H1 (cell line): ENCODE measurements at regions not wholly inside any gene's neighbourhood (a gene's known extent, or its start where the extent isn't known, plus 50 kb on each side); places are given as distances from the start of the nearest gene placed in this dataset.

Source experiments
- CTCF ChIA-PET: fragments of 300-600 bp; sonication (Branson Sonifier 250); formaldehyde crosslinking; loops from one replicate; lab custom pipeline; 2021; ENCODE audit not compliant: partially characterized antibody; lab: Charles Lee
- POLR2A ChIA-PET: fragments of 300-600 bp; sonication (Branson Sonifier 250); formaldehyde crosslinking; loops from one replicate; lab custom pipeline; 2021; ENCODE audit warnings: inconsistent platforms; ENCODE audit not compliant: partially characterized antibody; lab: Charles Lee
- DNase-seq, 2 experiments: peaks; one replicate each; pipeline versions ENCODE4 v3.0.0 to v3.0.0-alpha.2; 2010 to 2022; ENCODE audit warnings: low spot score in 2 of 2, low read depth in 1 of 2, mixed read lengths in 1 of 2
- FAIRE-seq: peaks from 2 replicates; lab custom pipeline; 2011; peaks lifted over from hg19 to GRCh38; lab: Jason Lieb, UNC
- H2AFZ ChIP-seq: 2 replicates; pipeline ENCODE4 v1.8.1; 2012; ENCODE audit warnings: low read length, inconsistent platforms
- H2AK5ac ChIP-seq: 2 replicates; pipeline ENCODE4 v1.6.1; 2013; ENCODE audit warnings: low read depth, low read length
- H2BK120ac ChIP-seq: replicated peaks from 2 replicates; pipeline ENCODE3; 2013; ENCODE audit warnings: low read depth, low read length, inconsistent platforms
- H2BK12ac ChIP-seq: 2 replicates; pipeline ENCODE4 v1.6.1; 2013; ENCODE audit warnings: low read depth, low read length
- H2BK15ac ChIP-seq: 2 replicates; pipeline ENCODE4 v1.6.1; 2013; ENCODE audit warnings: low read length
- H2BK20ac ChIP-seq: 2 replicates; pipeline ENCODE4 v1.6.1; 2013; ENCODE audit warnings: low read length
- H2BK5ac ChIP-seq: 2 replicates; pipeline ENCODE4 v1.6.1; 2013; ENCODE audit warnings: low read depth, low read length
- H3K14ac ChIP-seq: 2 replicates; pipeline ENCODE4 v1.6.1; 2013; ENCODE audit warnings: inconsistent platforms; ENCODE audit not compliant: insufficient read length
- H3K18ac ChIP-seq: 2 replicates; pipeline ENCODE4 v1.6.1; 2013; ENCODE audit warnings: low read length; ENCODE audit errors: extremely low read depth
- H3K23ac ChIP-seq: 2 replicates; pipeline ENCODE4 v1.6.1; 2013; ENCODE audit warnings: inconsistent platforms; ENCODE audit not compliant: insufficient read length
- H3K23me2 ChIP-seq: 2 replicates; pipeline ENCODE4 v1.6.1; 2013; ENCODE audit warnings: low read depth, low read length
- H3K27ac ChIP-seq: 2 replicates; pipeline ENCODE4 v1.6.1; 2011; ENCODE audit warnings: low read depth, low read length, inconsistent platforms
- H3K27me3 ChIP-seq, 4 experiments: replicated peaks in 1 of 4; 1 replicate in 1 of 4; 2 replicates in 3 of 4; pipeline versions ENCODE4 v1.6.1 to v1.8.1; 2011 to 2013; ENCODE audit warnings: low read length in 3 of 4, mild to moderate bottlenecking in 3 of 4, inconsistent platforms in 2 of 4, mixed read lengths in 2 of 4, moderate library complexity in 1 of 4; ENCODE audit not compliant: control insufficient read depth in 3 of 4, insufficient read depth in 3 of 4; ENCODE audit errors: extremely low read depth in 1 of 4
- H3K36me3 ChIP-seq, 4 experiments: 2 replicates each; pipeline versions ENCODE4 v1.6.1 to v1.8.1; 2011 to 2013; ENCODE audit warnings: mild to moderate bottlenecking in 4 of 4, low read length in 3 of 4, moderate library complexity in 2 of 4, control low read depth in 1 of 4, inconsistent platforms in 1 of 4; ENCODE audit not compliant: insufficient read depth in 4 of 4, control insufficient read depth in 2 of 4
- H3K4ac ChIP-seq: replicated peaks from 2 replicates; pipeline ENCODE3; 2013; ENCODE audit warnings: low read length, low read depth, mixed read lengths, inconsistent platforms; ENCODE audit not compliant: insufficient read length
- H3K4me1 ChIP-seq, 4 experiments: replicated peaks in 1 of 4; 1 replicate in 1 of 4; 2 replicates in 3 of 4; pipeline versions ENCODE4 v1.6.1 to v1.8.1; 2011 to 2013; ENCODE audit warnings: low read length in 3 of 4, inconsistent platforms in 2 of 4, mixed read lengths in 1 of 4; ENCODE audit not compliant: insufficient read depth in 4 of 4, control insufficient read depth in 3 of 4
- H3K4me2 ChIP-seq, 2 experiments: 2 replicates each; pipeline versions ENCODE4 v1.6.1 to v1.8.1; 2011 to 2013; ENCODE audit warnings: low read depth in 2 of 2, low read length in 2 of 2, control low read depth in 1 of 2, inconsistent platforms in 1 of 2, mild to moderate bottlenecking in 1 of 2; ENCODE audit not compliant: insufficient read depth in 1 of 2
- H3K4me3 ChIP-seq, 4 experiments: fragments of 200-600, 300-600 bp in 1 of 4; sonication (generic), shearing (Covaris generic), sonication (Bioruptor Twin) in 1 of 4; 2 replicates each; pipeline versions ENCODE4 v1.5.1 to v1.8.1; 2011 to 2016; ENCODE audit warnings: low read length in 4 of 4, low read depth in 3 of 4, control low read depth in 2 of 4, inconsistent platforms in 2 of 4, mild to moderate bottlenecking in 2 of 4, mixed read lengths in 1 of 4, moderate library complexity in 1 of 4; ENCODE audit not compliant: insufficient read depth in 2 of 4; ENCODE audit errors: extremely low read depth in 1 of 4
- H3K56ac ChIP-seq: replicated peaks from 2 replicates; pipeline ENCODE3; 2013; ENCODE audit warnings: low read depth, mild to moderate bottlenecking, mixed read lengths, low read length, inconsistent platforms; ENCODE audit not compliant: insufficient read length
- H3K79me1 ChIP-seq: 2 replicates; pipeline ENCODE4 v1.6.1; 2013; ENCODE audit warnings: low read depth, low read length, control low read depth
- H3K79me2 ChIP-seq, 2 experiments: 2 replicates each; pipeline versions ENCODE4 v1.6.1 to v1.8.1; 2012 to 2013; ENCODE audit warnings: low read length in 2 of 2, mild to moderate bottlenecking in 2 of 2, inconsistent platforms in 1 of 2; ENCODE audit not compliant: insufficient read depth in 2 of 2, control insufficient read depth in 1 of 2
- H3K9ac ChIP-seq, 4 experiments: replicated peaks in 1 of 4; 1 replicate in 1 of 4; 2 replicates in 3 of 4; pipeline versions ENCODE4 v1.6.1 to v1.8.1; 2011 to 2013; ENCODE audit warnings: low read depth in 3 of 4, low read length in 3 of 4, control low read depth in 2 of 4, mild to moderate bottlenecking in 2 of 4, moderate library complexity in 2 of 4, inconsistent platforms in 1 of 4; ENCODE audit errors: extremely low read depth in 1 of 4
- H3K9me3 ChIP-seq, 2 experiments: 2 replicates each; pipeline versions ENCODE4 v1.6.1 to v1.8.1; 2012 to 2013; ENCODE audit warnings: mild to moderate bottlenecking in 2 of 2, moderate library complexity in 2 of 2, control low read depth in 1 of 2, inconsistent platforms in 1 of 2, low read depth in 1 of 2, low read length in 1 of 2, mixed read lengths in 1 of 2; ENCODE audit not compliant: insufficient read depth in 2 of 2
- H4K20me1 ChIP-seq, 2 experiments: replicated peaks in 1 of 2; 2 replicates each; pipeline versions ENCODE3 to v1.8.1; 2011 to 2013; ENCODE audit warnings: inconsistent platforms in 2 of 2, low read length in 2 of 2, mild to moderate bottlenecking in 1 of 2; ENCODE audit not compliant: insufficient read depth in 2 of 2, control insufficient read depth in 1 of 2
- H4K5ac ChIP-seq: 2 replicates; pipeline ENCODE4 v1.6.1; 2013; ENCODE audit warnings: low read length, low read depth, mixed read lengths, inconsistent platforms; ENCODE audit not compliant: insufficient read length
- H4K8ac ChIP-seq: 2 replicates; pipeline ENCODE4 v1.8.0; 2013; ENCODE audit warnings: mild to moderate bottlenecking, moderate library complexity, low read length, inconsistent platforms; ENCODE audit not compliant: insufficient read depth; ENCODE audit errors: extremely low read depth
- H4K91ac ChIP-seq: replicated peaks from 2 replicates; pipeline ENCODE3; 2013; ENCODE audit warnings: low read length, mixed read lengths, inconsistent platforms; ENCODE audit not compliant: insufficient read length
- CBX8 ChIP-seq: fragments of 300-800, 300-1000 bp; sonication (generic); IDR thresholded peaks from 2 replicates; pipeline ENCODE4 v1.7.1; 2016; ENCODE audit warnings: low read depth, low read length, borderline replicate concordance
- CEBPB ChIP-seq: IDR thresholded peaks from 2 replicates; pipeline ENCODE4 v1.6.1; 2012; ENCODE audit warnings: low read depth, low read length
- EP300 ChIP-seq, 2 experiments: IDR thresholded peaks; 1 replicate in 1 of 2; 2 replicates in 1 of 2; pipeline ENCODE4 v1.6.1; 2011 to 2012; ENCODE audit warnings: low read depth in 2 of 2, low read length in 2 of 2, mild to moderate bottlenecking in 2 of 2, borderline replicate concordance in 1 of 2, inconsistent platforms in 1 of 2, moderate library complexity in 1 of 2
- FOSL1 ChIP-seq: IDR thresholded peaks from 2 replicates; pipeline ENCODE4 v1.6.1; 2011; ENCODE audit warnings: mild to moderate bottlenecking, low read depth, low read length, moderate library complexity; ENCODE audit not compliant: insufficient read depth
- GTF2F1 ChIP-seq: IDR thresholded peaks from 2 replicates; pipeline ENCODE4 v1.6.1; 2012; ENCODE audit warnings: low read depth, low read length, improper control_type of control experiment, borderline replicate concordance
- HDAC6 ChIP-seq: IDR thresholded peaks from one replicate; pipeline ENCODE4 v1.7.1; 2012; ENCODE audit warnings: low read depth, mild to moderate bottlenecking, inconsistent platforms, low read length, moderate library complexity
- KDM5A ChIP-seq: fragments of 200-600 bp; IDR thresholded peaks from 2 replicates; pipeline ENCODE4 v1.7.1; 2012; ENCODE audit warnings: mild to moderate bottlenecking, low read length, inconsistent platforms, mixed read lengths
- POLR2A ChIP-seq, 2 experiments: IDR thresholded peaks; 1 replicate in 1 of 2; 2 replicates in 1 of 2; pipeline ENCODE4 v1.6.1; 2011; ENCODE audit warnings: low read depth in 2 of 2, low read length in 2 of 2, mild to moderate bottlenecking in 2 of 2; ENCODE audit errors: control extremely low read depth in 1 of 2
- POLR2AphosphoS5 ChIP-seq: IDR thresholded peaks from 2 replicates; pipeline ENCODE4 v1.6.1; 2011; ENCODE audit warnings: low read depth, low read length
- RAD21 ChIP-seq, 2 experiments: IDR thresholded peaks in 1 of 2; conservative IDR thresholded peaks in 1 of 2; 2 replicates each; pipeline ENCODE4 v1.6.1; 2011; ENCODE audit warnings: low read depth in 2 of 2, low read length in 2 of 2, improper control_type of control experiment in 1 of 2, inconsistent platforms in 1 of 2, mild to moderate bottlenecking in 1 of 2, moderate library complexity in 1 of 2
- SAP30 ChIP-seq: fragments of 300-600 bp; sonication (generic); IDR thresholded peaks from 2 replicates; pipeline ENCODE4 v1.7.1; 2012; ENCODE audit warnings: low read length, moderate library complexity, mild to moderate bottlenecking, inconsistent platforms; ENCODE audit not compliant: insufficient read depth, insufficient replicate concordance
- SP2 ChIP-seq: IDR thresholded peaks from 2 replicates; pipeline ENCODE4 v1.6.1; 2012; ENCODE audit warnings: mild to moderate bottlenecking, low read length, inconsistent platforms
- TAF7 ChIP-seq: optimal IDR thresholded peaks from 2 replicates; pipeline ENCODE3; 2011; ENCODE audit warnings: low read depth, mild to moderate bottlenecking, inconsistent platforms, low read length, moderate library complexity, borderline replicate concordance
- USF2 ChIP-seq: IDR thresholded peaks from 2 replicates; pipeline ENCODE4 v1.6.1; 2011; ENCODE audit warnings: low read length, improper control_type of control experiment
- WGBS, 2 experiments: shearing (Covaris generic) in 1 of 2; methylation state at CpG; one replicate each; pipeline versions ENCODE4 v1.1.6 to v1.1.7; 2013 to 2015; ENCODE audit warnings: low lambda C conversion rate in 2 of 2, mixed read lengths in 2 of 2, inconsistent platforms in 1 of 2, low coverage in 1 of 2, missing lambda C conversion rate in 1 of 2; ENCODE audit not compliant: insufficient replicate concordance in 2 of 2, insufficient coverage in 1 of 2, insufficient read length in 1 of 2; ENCODE audit errors: extremely low coverage in 1 of 2, missing lambda C conversion rate in 1 of 2; 5-methylcytosine and 5-hydroxymethylcytosine counted together

DNA sequence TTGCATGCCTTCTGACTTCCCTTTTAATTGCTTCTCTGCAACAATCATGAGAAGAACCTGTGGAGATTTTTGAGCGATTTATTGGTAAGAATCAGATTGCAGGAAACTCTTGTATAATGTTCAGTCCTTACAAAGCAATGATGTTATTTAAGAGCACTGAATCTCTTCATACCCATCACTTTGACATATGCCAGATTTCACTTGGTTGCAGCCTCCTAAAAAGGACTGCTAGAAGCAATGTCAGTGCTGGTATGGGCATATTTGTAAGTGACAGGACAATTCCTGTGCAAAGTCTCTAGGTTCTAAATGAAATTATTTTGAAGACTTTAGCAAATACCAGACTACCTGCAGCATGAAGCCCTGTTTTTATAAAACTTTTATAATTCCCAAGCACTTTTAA lies 2272.7 kb upstream of the WWC1 start:
- no peak overlapping the region for H2BK20ac ChIP-seq
- no peaks in the 10 kb centered on the region for H3K79me1 ChIP-seq
- no peak overlapping the region for H2AK5ac ChIP-seq
- H3K4me3 ChIP-seq: no peak overlapping the region
- H3K4ac ChIP-seq: no peak overlapping the region
- no peak overlapping the region for H3K14ac ChIP-seq
- no peak overlapping the region for H4K5ac ChIP-seq
- H3K23ac ChIP-seq: no peak overlapping the region
- H3K79me2 ChIP-seq: no peaks in the 10 kb centered on the region
- no peak overlapping the region for H3K56ac ChIP-seq
- no peak overlapping the region for H2BK12ac ChIP-seq
- ChIA-PET CTCF (no interaction called here), POLR2A (no interaction called here)
- H3K23me2 ChIP-seq: no peaks in the 10 kb centered on the region
- no peak overlapping the region for H2BK5ac ChIP-seq
- no peaks in the 10 kb centered on the region for H3K9me3 ChIP-seq
- H4K8ac ChIP-seq: no peak overlapping the region
- DNase-seq (no peak), FAIRE-seq (no peak)
- no peaks in the 10 kb centered on the region for H3K4me1 ChIP-seq
- no peak overlapping the region for H3K18ac ChIP-seq
- no peaks in the 10 kb centered on the region for H3K36me3 ChIP-seq
- H4K20me1 ChIP-seq: no peaks in the 10 kb centered on the region
- H3K9ac ChIP-seq: no peak overlapping the region
- no peak overlapping the region for H3K27ac ChIP-seq
- H2BK120ac ChIP-seq: no peak overlapping the region
- no peaks in the 10 kb centered on the region; a peak in 1 of 7 replicates for H3K27me3 ChIP-seq
- 89% methylated on average over 1 of the region's 1 CpG; no CpG with 5 or more reads in 1 of the 2 experiments for WGBS, 2 experiments
- no peak overlapping the region for H2BK15ac ChIP-seq
- H2AFZ ChIP-seq: no peak overlapping the region
- H4K91ac ChIP-seq: no peak overlapping the region
- no peak overlapping the region for H3K4me2 ChIP-seq
- TF ChIP-seq GTF2F1: no peak
- TF ChIP-seq HDAC6: no peak
- TF ChIP-seq EP300 (IDR thresholded peaks at IDR 0.05; ENCODE audit: borderline replicate concordance in 1 of 2, low read depth in 2 of 2, low read length in 2 of 2): no peak
- TF ChIP-seq SP2: no peak
- TF ChIP-seq FOSL1: no peak
- TF ChIP-seq RAD21 (IDR thresholded peaks at IDR 0.05 in 1 of 2, conservative IDR thresholded peaks at IDR 0.05 in 1 of 2; ENCODE audit: low read depth in 2 of 2, low read length in 2 of 2): no peak
- TF ChIP-seq USF2: no peak
- TF ChIP-seq POLR2AphosphoS5: no peak
- no peak for TF ChIP-seq POLR2A (IDR thresholded peaks at IDR 0.05; ENCODE audit: control extremely low read depth in 1 of 2, low read depth in 2 of 2, low read length in 2 of 2)
- TF ChIP-seq CBX8: no peak
- no peak for TF ChIP-seq SAP30
- TF ChIP-seq TAF7: no peak
- no peak for TF ChIP-seq KDM5A
- TF ChIP-seq CEBPB: no peak
